HCT116 (cell line): ENCODE measurements at regions not wholly inside any gene's neighbourhood (a gene's known extent, or its start where the extent isn't known, plus 50 kb on each side); places are given as distances from the start of the nearest gene placed in this dataset.

Experiments used
- ATAC-seq: fragments of 200-7000 bp; cut with Tn5 transposase; 2 replicates; pipeline ENCODE4 v1.9.1; 2020; ENCODE audit warnings: mild to moderate bottlenecking, moderate library complexity
- BruUV-seq: library from RNA; stranded (reverse); fragments of 400-500 nt; replicated peaks from 2 replicates; lab custom pipeline; 2021; lab: Mats Ljungman, UMichigan
- CTCF ChIA-PET: fragments of 300-600 bp; sonication (Branson Sonifier 250); formaldehyde crosslinking; loops from one replicate; lab custom pipeline; 2021; ENCODE audit warnings: antibody characterized with exemption; lab: Charles Lee
- POLR2A ChIA-PET: fragments of 300-600, 350-600 bp; sonication (Branson Sonifier 250); formaldehyde crosslinking; loops from one replicate; lab custom pipeline; 2021; ENCODE audit warnings: antibody characterized with exemption; lab: Charles Lee
- RAD21 ChIA-PET, 2 experiments: fragments of 300-600 bp; sonication (Branson Sonifier 250); formaldehyde crosslinking; loops; one replicate each; lab custom pipeline; 2023; ENCODE audit warnings: low total read pairs in 2 of 2; ENCODE audit not compliant: uncharacterized antibody in 2 of 2, unreplicated experiment in 2 of 2, low non-redundant PET in 1 of 2; lab: Charles Lee
- DNase-seq: peaks from one replicate; pipeline ENCODE4 v3.0.0-alpha.2; 2010; ENCODE audit warnings: low read depth, low spot score
- H2AFZ ChIP-seq: fragments of 200-600 bp; shearing (Covaris generic), sonication (generic); 2 replicates; pipeline ENCODE4 v1.6.1; 2017; ENCODE audit warnings: low read depth, mixed run types, mixed read lengths, antibody characterized with exemption, low read length; ENCODE audit not compliant: poor library complexity, severe bottlenecking
- H3K27ac ChIP-seq: 2 replicates; pipeline ENCODE4 v1.5.1; 2012; ENCODE audit warnings: low read depth, low read length
- H3K27me3 ChIP-seq: fragments of 200-600 bp; sonication (generic); 2 replicates; pipeline ENCODE4 v1.6.1; 2016; ENCODE audit warnings: mixed run types, low read length, mixed read lengths; ENCODE audit not compliant: insufficient read depth
- H3K36me3 ChIP-seq, 2 experiments: fragments of 200-500 bp in 1 of 2; fragments of 200-600 bp in 1 of 2; sonication (Bioruptor generic) in 1 of 2; sonication (generic) in 1 of 2; 2 replicates each; pipeline versions ENCODE4 v1.5.1 to v1.6.1; 2014 to 2016; ENCODE audit warnings: low read length in 2 of 2, inconsistent platforms in 1 of 2, mixed read lengths in 1 of 2, mixed run types in 1 of 2; ENCODE audit not compliant: insufficient read depth in 2 of 2, control insufficient read depth in 1 of 2
- H3K4me1 ChIP-seq, 2 experiments: fragments of 200-600 bp in 1 of 2; sonication (generic) in 1 of 2; 2 replicates each; pipeline versions ENCODE4 v1.5.1 to v1.6.1; 2012 to 2017; ENCODE audit warnings: low read length in 2 of 2, inconsistent platforms in 1 of 2, mild to moderate bottlenecking in 1 of 2, mixed read lengths in 1 of 2, mixed run types in 1 of 2, moderate library complexity in 1 of 2; ENCODE audit not compliant: insufficient read depth in 2 of 2, control insufficient read depth in 1 of 2
- H3K4me2 ChIP-seq: fragments of 200-600 bp; sonication (generic); 2 replicates; pipeline ENCODE4 v1.6.1; 2017; ENCODE audit warnings: mixed run types, low read length, mixed read lengths
- H3K4me3 ChIP-seq, 2 experiments: fragments of 200-600 bp in 1 of 2; sonication (generic) in 1 of 2; replicated peaks in 1 of 2; 2 replicates each; pipeline ENCODE4 v1.5.1; 2011 to 2016; ENCODE audit warnings: low read length in 2 of 2, control low read depth in 1 of 2, low read depth in 1 of 2, mild to moderate bottlenecking in 1 of 2, mixed read lengths in 1 of 2, mixed run types in 1 of 2
- H3K79me2 ChIP-seq: fragments of 200-600 bp; sonication (generic); 2 replicates; pipeline ENCODE4 v1.6.1; 2017; ENCODE audit warnings: mild to moderate bottlenecking, mixed run types, low read length, moderate library complexity, mixed read lengths; ENCODE audit not compliant: insufficient read depth
- H3K9ac ChIP-seq: fragments of 200-600 bp; sonication (generic); 2 replicates; pipeline ENCODE4 v1.6.1; 2016; ENCODE audit warnings: low read length, mixed read lengths
- H3K9me2 ChIP-seq: fragments of 200-600 bp; sonication (generic), shearing (Covaris generic); 2 replicates; pipeline ENCODE4 v1.6.1; 2017; ENCODE audit warnings: mixed run types, mild to moderate bottlenecking, moderate library complexity; ENCODE audit not compliant: insufficient read depth
- H3K9me3 ChIP-seq, 2 experiments: fragments of 200-500 bp in 1 of 2; fragments of 200-600 bp in 1 of 2; sonication (Bioruptor generic) in 1 of 2; sonication (generic) in 1 of 2; 2 replicates each; pipeline ENCODE4 v1.6.1; 2014 to 2017; ENCODE audit warnings: low read length in 2 of 2, mixed read lengths in 2 of 2, inconsistent platforms in 1 of 2, low read depth in 1 of 2, mild to moderate bottlenecking in 1 of 2, mixed run types in 1 of 2, moderate library complexity in 1 of 2; ENCODE audit not compliant: control insufficient read depth in 1 of 2, insufficient read depth in 1 of 2
- H4K20me1 ChIP-seq: fragments of 200-600 bp; sonication (generic), shearing (Covaris generic); 2 replicates; pipeline ENCODE4 v1.6.1; 2017; ENCODE audit warnings: mixed run types, mild to moderate bottlenecking, moderate library complexity; ENCODE audit not compliant: insufficient read depth
- ATF3 ChIP-seq: IDR thresholded peaks from 2 replicates; pipeline ENCODE4 v1.6.1; 2012
- CBX3 ChIP-seq: IDR thresholded peaks from 2 replicates; pipeline ENCODE4 v1.6.1; 2012; ENCODE audit warnings: low read depth
- CTCF ChIP-seq, 3 experiments: fragments of 200-600 bp in 1 of 3; sonication (generic) in 1 of 3; IDR thresholded peaks in 2 of 3; conservative IDR thresholded peaks in 1 of 3; 2 replicates each; pipeline ENCODE4 v1.5.1; 2012 to 2017; ENCODE audit warnings: low read depth in 2 of 3, low read length in 2 of 3, antibody characterized with exemption in 1 of 3, borderline replicate concordance in 1 of 3, control low read depth in 1 of 3, mild to moderate bottlenecking in 1 of 3, mixed read lengths in 1 of 3, mixed run types in 1 of 3, moderate library complexity in 1 of 3; ENCODE audit not compliant: insufficient read depth in 1 of 3
- EGR1 ChIP-seq: IDR thresholded peaks from 2 replicates; pipeline ENCODE4 v1.6.1; 2012; ENCODE audit warnings: low read depth
- EZH2 ChIP-seq: fragments of 200-600 bp; sonication (generic); IDR thresholded peaks from 2 replicates; pipeline ENCODE4 v1.6.1; 2017; ENCODE audit warnings: antibody characterized with exemption, mixed run types
- EZH2phosphoT487 ChIP-seq: fragments of 200-600 bp; IDR thresholded peaks from 2 replicates; pipeline ENCODE4 v1.6.1; 2018; ENCODE audit warnings: antibody characterized with exemption, borderline replicate concordance
- FOSL1 ChIP-seq: IDR thresholded peaks from 2 replicates; pipeline ENCODE4 v1.6.1; 2012; ENCODE audit warnings: low read depth
- MAX ChIP-seq: IDR thresholded peaks from 2 replicates; pipeline ENCODE4 v1.6.1; 2012
- POLR2A ChIP-seq: IDR thresholded peaks from 2 replicates; pipeline ENCODE4 v1.7.0; 2011; ENCODE audit warnings: borderline replicate concordance; ENCODE audit not compliant: insufficient read depth, insufficient read length; ENCODE audit errors: extremely low read depth
- POLR2AphosphoS5 ChIP-seq: IDR thresholded peaks from 2 replicates; pipeline ENCODE4 v1.6.1; 2011; ENCODE audit warnings: mild to moderate bottlenecking, low read depth, low read length, moderate library complexity
- RAD21 ChIP-seq: IDR thresholded peaks from 2 replicates; pipeline ENCODE4 v1.6.1; 2012; ENCODE audit warnings: low read depth, mild to moderate bottlenecking
- REST ChIP-seq: IDR thresholded peaks from 2 replicates; pipeline ENCODE4 v1.6.1; 2012; ENCODE audit warnings: low read depth
- SIN3A ChIP-seq: IDR thresholded peaks from 2 replicates; pipeline ENCODE4 v1.6.1; 2012; ENCODE audit warnings: low read depth
- SP1 ChIP-seq: IDR thresholded peaks from 2 replicates; pipeline ENCODE4 v1.6.1; 2012; ENCODE audit warnings: low read depth
- SRF ChIP-seq: IDR thresholded peaks from 2 replicates; pipeline ENCODE4 v1.6.1; 2012; ENCODE audit warnings: low read depth
- TCF7L2 ChIP-seq: IDR thresholded peaks from 2 replicates; pipeline ENCODE4 v1.7.0; 2011; ENCODE audit warnings: borderline replicate concordance, inconsistent platforms; ENCODE audit not compliant: insufficient read depth, insufficient read length; ENCODE audit errors: extremely low read depth
- YY1 ChIP-seq: IDR thresholded peaks from 2 replicates; pipeline ENCODE4 v1.6.1; 2011; ENCODE audit warnings: low read length, low read depth, moderate library complexity, mild to moderate bottlenecking; ENCODE audit not compliant: insufficient replicate concordance; ENCODE audit errors: extremely low read depth
- ZBTB33 ChIP-seq: IDR thresholded peaks from 2 replicates; pipeline ENCODE4 v1.6.1; 2011; ENCODE audit warnings: mild to moderate bottlenecking, low read length, moderate library complexity; ENCODE audit not compliant: insufficient replicate concordance; ENCODE audit errors: extremely low read depth
- ZFX ChIP-seq: fragments of 450-650 bp; IDR thresholded peaks from 2 replicates; pipeline ENCODE4 v1.6.1; 2017
- ZNF274 ChIP-seq: fragments of 200-500 bp; sonication (Bioruptor generic); IDR thresholded peaks from 2 replicates; pipeline ENCODE4 v1.6.1; 2014; ENCODE audit warnings: mild to moderate bottlenecking, low read depth, low read length, inconsistent platforms
- intact Hi-C: fragments of 100-400 bp; cut with micrococcal nuclease; formaldehyde crosslinking; loops from 2 replicates; pipeline ENCODE4 v1.10.0; 2022

- no peak for ATAC-seq
- intact Hi-C loops = no loop called here
- H3K79me2 ChIP-seq = no peaks in the 10 kb centered on the region
- BruUV-seq = no TSS peak
- no peak overlapping the region for H3K4me2 ChIP-seq
- no peak for DNase-seq
- no peak overlapping the region for H3K4me3 ChIP-seq
- H3K27me3 ChIP-seq = no peaks in the 10 kb centered on the region
- POLR2A ChIA-PET = no interaction called here
- no peaks in the 10 kb centered on the region for H3K36me3 ChIP-seq
- H3K9ac ChIP-seq = no peak overlapping the region
- TF ChIP-seq POLR2AphosphoS5 = no peak
- no peak for TF ChIP-seq TCF7L2
- TF ChIP-seq FOSL1 = no peak
- TF ChIP-seq MAX = no peak
- TF ChIP-seq SP1 = no peak
- TF ChIP-seq EZH2 = no peak
- TF ChIP-seq YY1 = no peak
- no peak for TF ChIP-seq ZBTB33
- TF ChIP-seq EZH2phosphoT487 = no peak
- no peak for TF ChIP-seq CBX3
- TF ChIP-seq ZFX = no peak
- no peak for TF ChIP-seq RAD21
- TF ChIP-seq CTCF (IDR thresholded peaks at IDR 0.05 in 2 of 3, conservative IDR thresholded peaks at IDR 0.05 in 1 of 3; ENCODE audit: borderline replicate concordance in 1 of 3, insufficient read depth in 1 of 3, low read depth in 2 of 3, low read length in 2 of 3) = no peak
- no peak for TF ChIP-seq EGR1
- no peak for TF ChIP-seq POLR2A
- no peak for TF ChIP-seq SIN3A
- TF ChIP-seq REST = no peak
- no peak for TF ChIP-seq SRF
- no peak for TF ChIP-seq ATF3
- TF ChIP-seq ZNF274 = no peak
- RAD21 ChIA-PET = no interaction called here
- H4K20me1 ChIP-seq = no peaks in the 10 kb centered on the region
- no peaks in the 10 kb centered on the region for H3K4me1 ChIP-seq
- no peaks in the 10 kb centered on the region for H3K9me2 ChIP-seq
- CTCF ChIA-PET = no interaction called here
- H3K9me3 ChIP-seq = no peaks in the 10 kb centered on the region
- H2AFZ ChIP-seq = no peak overlapping the region
- H3K27ac ChIP-seq = no peak overlapping the region
These were observed 185.0 kb downstream of the UXS1 start for GRCh38 chr2:106009096-106009495.
